Right lobe of liver (tissue), 6 donors: ENCODE measurements at regions not wholly inside any gene's neighbourhood (a gene's known extent, or its start where the extent isn't known, plus 50 kb on each side); places are given as distances from the start of the nearest gene placed in this dataset.

ENCODE experiments used
- ATAC-seq, 4 donors: fragments of 200-7000 bp; cut with Tn5 transposase; one replicate each; pipeline ENCODE4 v1.9.1; 2020; ENCODE audit warnings: mild to moderate bottlenecking in 4 of 4, moderate library complexity in 4 of 4
- DNase-seq, 3 donors: peaks; one replicate each; pipeline ENCODE4 v3.0.0-alpha.2; 2020
- H3K27ac ChIP-seq, 3 donors: fragments of 200-600 bp; one replicate each; pipeline ENCODE4 v1.8.0; 2022
- H3K27me3 ChIP-seq, 2 donors: fragments of 200-600 bp; one replicate each; pipeline ENCODE4 v1.8.0; 2022
- H3K36me3 ChIP-seq, 4 donors: fragments of 200-600 bp; sonication (generic) in 1 of 4; one replicate each; pipeline versions ENCODE4 v1.5.1 to v1.8.0; 2017 to 2022; ENCODE audit warnings: control low read depth in 1 of 4
- H3K4me1 ChIP-seq, 4 donors: fragments of 200-600 bp; sonication (generic) in 1 of 4; one replicate each; pipeline versions ENCODE4 v1.5.1 to v1.8.0; 2017 to 2022; ENCODE audit warnings: control low read depth in 1 of 4
- H3K4me3 ChIP-seq, 3 donors: fragments of 200-600 bp; one replicate each; pipeline ENCODE4 v1.8.0; 2022
- H3K9me3 ChIP-seq, 4 donors: fragments of 200-600 bp; sonication (generic) in 1 of 4; one replicate each; pipeline versions ENCODE4 v1.5.1 to v1.8.0; 2017 to 2022; ENCODE audit warnings: control low read depth in 1 of 4
- CTCF ChIP-seq, 4 donors: fragments of 200-600 bp in 3 of 4; fragments of 450-650 bp in 1 of 4; IDR thresholded peaks; one replicate each; pipeline versions ENCODE4 v1.5.1 to v1.8.0; 2016 to 2022; ENCODE audit warnings: antibody characterized with exemption in 4 of 4, mild to moderate bottlenecking in 2 of 4
- POLR2A ChIP-seq: fragments of 450-650 bp; IDR thresholded peaks from one replicate; pipeline ENCODE4 v1.6.1; 2017; ENCODE audit warnings: antibody characterized with exemption, mild to moderate bottlenecking
- WGBS: methylation state at CpG from one replicate; pipeline ENCODE4 v1.1.6; 2018; ENCODE audit warnings: low coverage, low lambda C conversion rate; ENCODE audit not compliant: insufficient coverage; ENCODE audit errors: missing lambda C conversion rate; 5-methylcytosine and 5-hydroxymethylcytosine counted together
- intact Hi-C, 2 donors: fragments of 100-400 bp; cut with DNase I; formaldehyde crosslinking; loops; one replicate each; pipeline versions ENCODE4 v1.11.2 to v1.14.1; 2022
- donor health status: DM: no; HTN: yes; CAD: no.
- donor health status: DM: no; HTN: no; CAD: no.
- donor health status: DM: no; HTN: no; CAD: no.
- donor health status: DM: no; HTN: yes; CAD: no.
- donor health status: DM: no; HTN: yes; CAD: no.

- DNase-seq (no peak), ATAC-seq (no peak)
- Histone ChIP-seq H3K27me3 (no peaks in the 10 kb centered on the region), H3K9me3 (no peaks in the 10 kb centered on the region), H3K36me3 (no peaks in the 10 kb centered on the region), H3K4me3 (no peak overlapping the region), H3K27ac (no peak overlapping the region), H3K4me1 (peaks cover 0 to 7% (median 3%) of the 10 kb centered on the region in 4 donors)
- intact Hi-C loops: no loop called here
- no peak for TF ChIP-seq POLR2A
- TF ChIP-seq CTCF (IDR thresholded peaks at IDR 0.05): no peak
- WGBS: 46% methylated on average over 6 of the region's 6 CpGs
These were observed 227.0 kb upstream of the PMEPA1 start for GRCh38 chr20:57936636-57937385.

GRCh38 chr20:57934913-57935312 lies 225.1 kb upstream of the PMEPA1 start:
- intact Hi-C loops: no loop called here
- no peak overlapping the region for H3K27ac ChIP-seq
- 36% methylated on average over 9 of the region's 10 CpGs for WGBS
- no peaks in the 10 kb centered on the region for H3K27me3 ChIP-seq
- DNase-seq (no peak), ATAC-seq (peak in 2 of 4 donors; percentile 48 to 66)
- no peak for TF ChIP-seq POLR2A
- TF ChIP-seq CTCF (IDR thresholded peaks at IDR 0.05): no peak
- H3K9me3 ChIP-seq: no peaks in the 10 kb centered on the region
- no peaks in the 10 kb centered on the region for H3K36me3 ChIP-seq
- H3K4me1 ChIP-seq: no peaks in the 10 kb centered on the region
- H3K4me3 ChIP-seq: no peak overlapping the region

- H3K4me1 ChIP-seq: no peaks in the 10 kb centered on the region
- ATAC-seq (peak in 1 of 4 donors; percentile 7), DNase-seq (no peak)
- intact Hi-C loops: no loop called here
- no peaks in the 10 kb centered on the region for H3K27me3 ChIP-seq
- no peak overlapping the region for H3K4me3 ChIP-seq
- no peak overlapping the region for H3K27ac ChIP-seq
- no peaks in the 10 kb centered on the region for H3K36me3 ChIP-seq
- no peak for TF ChIP-seq POLR2A
- no peak for TF ChIP-seq CTCF (IDR thresholded peaks at IDR 0.05)
- H3K9me3 ChIP-seq: no peaks in the 10 kb centered on the region
- WGBS: 70% methylated on average over 5 of the region's 10 CpGs
These were observed 224.4 kb upstream of the PMEPA1 start for GRCh38 chr20:57934007-57934805.

GRCh38 chr20:57932227-57932864 lies 222.5 kb upstream of the PMEPA1 start:
- no peaks in the 10 kb centered on the region for H3K36me3 ChIP-seq
- 78% methylated on average over 11 of the region's 17 CpGs for WGBS
- no peaks in the 10 kb centered on the region for H3K27me3 ChIP-seq
- no peaks in the 10 kb centered on the region for H3K9me3 ChIP-seq
- intact Hi-C loops: no loop called here
- H3K4me3 ChIP-seq: no peak overlapping the region
- ATAC-seq: no peak
- no peaks in the 10 kb centered on the region for H3K4me1 ChIP-seq
- no peak for TF ChIP-seq CTCF (IDR thresholded peaks at IDR 0.05)
- no peak for TF ChIP-seq POLR2A
- no peak for DNase-seq
- H3K27ac ChIP-seq: no peak overlapping the region
